ENCODE measurements at regions not wholly inside any gene's neighbourhood (a gene's known extent, or its start where the extent isn't known, plus 50 kb on each side); places are given as distances from the start of the nearest gene placed in this dataset.

GRCh38 chr10:64023926-64024470 lies 502.8 kb downstream of the REEP3 start:
- TF ChIP-seq CTCF (IDR thresholded peaks at IDR 0.05) (no peak), POLR2A (IDR thresholded peaks at IDR 0.05) (no peak)

Data from Peyer's patch (tissue), 4 donors.